Prostate gland (tissue), 2 donors: ENCODE measurements at regions not wholly inside any gene's neighbourhood (a gene's known extent, or its start where the extent isn't known, plus 50 kb on each side); places are given as distances from the start of the nearest gene placed in this dataset.

Source experiments
- POLR2A ChIP-seq: fragments of 450-650 bp; IDR thresholded peaks from one replicate; pipeline ENCODE4 v1.6.1; 2016; ENCODE audit warnings: antibody characterized with exemption, mild to moderate bottlenecking
- POLR2AphosphoS5 ChIP-seq: sonication (generic); formaldehyde crosslinking; IDR thresholded peaks from one replicate; pipeline ENCODE4 v1.6.1; 2017; ENCODE audit warnings: antibody characterized with exemption
- TF ChIP-seq, protein P1 (sequence below), 4 experiments: fragments of 200-600 bp in 2 of 4; fragments of 450-650 bp in 2 of 4; sonication (generic) in 2 of 4; IDR thresholded peaks; 1 replicate in 3 of 4; 2 replicates in 1 of 4; pipeline ENCODE4 v1.5.1; 2016 to 2019; ENCODE audit warnings: antibody characterized with exemption in 4 of 4, mild to moderate bottlenecking in 2 of 4, moderate library complexity in 2 of 4

DNA sequence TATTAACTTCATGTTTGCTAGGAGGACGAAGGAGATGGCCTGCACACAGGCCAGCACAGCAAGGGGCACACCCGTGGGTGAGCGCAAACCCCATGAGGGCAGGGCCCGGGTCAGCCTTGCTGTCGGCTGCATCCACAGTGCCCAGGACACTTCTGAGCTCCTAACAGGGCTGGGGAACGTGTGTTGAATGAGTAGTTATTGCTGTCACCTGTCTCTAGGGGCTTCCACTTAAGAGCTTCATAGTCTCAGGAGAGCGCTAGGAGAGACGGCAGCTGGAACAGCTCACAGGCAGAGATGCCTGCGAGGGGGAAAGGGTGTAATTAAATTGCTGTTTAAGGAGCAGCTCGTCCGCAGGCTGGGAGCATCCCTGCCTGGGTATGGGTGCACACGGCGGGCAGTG lies 91.4 kb upstream of the NEURL1B start:
- no peak for TF ChIP-seq POLR2A
- TF ChIP-seq, protein P1, sequence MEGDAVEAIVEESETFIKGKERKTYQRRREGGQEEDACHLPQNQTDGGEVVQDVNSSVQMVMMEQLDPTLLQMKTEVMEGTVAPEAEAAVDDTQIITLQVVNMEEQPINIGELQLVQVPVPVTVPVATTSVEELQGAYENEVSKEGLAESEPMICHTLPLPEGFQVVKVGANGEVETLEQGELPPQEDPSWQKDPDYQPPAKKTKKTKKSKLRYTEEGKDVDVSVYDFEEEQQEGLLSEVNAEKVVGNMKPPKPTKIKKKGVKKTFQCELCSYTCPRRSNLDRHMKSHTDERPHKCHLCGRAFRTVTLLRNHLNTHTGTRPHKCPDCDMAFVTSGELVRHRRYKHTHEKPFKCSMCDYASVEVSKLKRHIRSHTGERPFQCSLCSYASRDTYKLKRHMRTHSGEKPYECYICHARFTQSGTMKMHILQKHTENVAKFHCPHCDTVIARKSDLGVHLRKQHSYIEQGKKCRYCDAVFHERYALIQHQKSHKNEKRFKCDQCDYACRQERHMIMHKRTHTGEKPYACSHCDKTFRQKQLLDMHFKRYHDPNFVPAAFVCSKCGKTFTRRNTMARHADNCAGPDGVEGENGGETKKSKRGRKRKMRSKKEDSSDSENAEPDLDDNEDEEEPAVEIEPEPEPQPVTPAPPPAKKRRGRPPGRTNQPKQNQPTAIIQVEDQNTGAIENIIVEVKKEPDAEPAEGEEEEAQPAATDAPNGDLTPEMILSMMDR (IDR thresholded peaks at IDR 0.05) = no peak
- no peak for TF ChIP-seq POLR2AphosphoS5
